Renal cortex interstitium (tissue), 11 donors: ENCODE measurements at regions not wholly inside any gene's neighbourhood (a gene's known extent, or its start where the extent isn't known, plus 50 kb on each side); places are given as distances from the start of the nearest gene placed in this dataset.
"Not testable (repeated sequence)": the region's sequence is repeated elsewhere in the genome, so short reads cannot be mapped to it uniquely, and the experiment has no call there.

Source experiments
- DNase-seq, 11 donors: peaks; one replicate each; pipeline ENCODE4 v3.0.0-alpha.2; 2013; ENCODE audit warnings: low read depth in 9 of 11, low spot score in 4 of 11; ENCODE audit errors: extremely low read depth in 1 of 11

DNA sequence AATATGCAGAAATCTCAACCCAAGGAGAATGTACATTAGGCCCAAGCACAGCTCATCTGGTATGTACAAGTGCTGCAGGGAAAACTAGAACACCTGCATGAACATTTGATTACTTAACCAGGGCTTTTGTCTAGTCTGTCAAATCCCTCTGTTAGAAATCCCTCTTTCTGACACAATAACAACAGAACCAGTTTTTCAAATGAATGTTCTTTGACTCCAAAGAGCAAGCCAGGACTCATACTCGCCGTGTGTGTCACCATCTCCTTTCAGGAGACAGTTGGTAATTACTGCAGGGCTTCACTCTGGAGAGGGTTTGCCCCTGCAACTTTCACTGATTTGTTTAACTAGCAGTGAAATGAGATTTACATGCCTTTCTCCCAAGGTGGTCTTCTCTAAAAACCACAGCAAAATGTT, 143.0 kb upstream of the FAM241A start:
- no peak for DNase-seq

DNA sequence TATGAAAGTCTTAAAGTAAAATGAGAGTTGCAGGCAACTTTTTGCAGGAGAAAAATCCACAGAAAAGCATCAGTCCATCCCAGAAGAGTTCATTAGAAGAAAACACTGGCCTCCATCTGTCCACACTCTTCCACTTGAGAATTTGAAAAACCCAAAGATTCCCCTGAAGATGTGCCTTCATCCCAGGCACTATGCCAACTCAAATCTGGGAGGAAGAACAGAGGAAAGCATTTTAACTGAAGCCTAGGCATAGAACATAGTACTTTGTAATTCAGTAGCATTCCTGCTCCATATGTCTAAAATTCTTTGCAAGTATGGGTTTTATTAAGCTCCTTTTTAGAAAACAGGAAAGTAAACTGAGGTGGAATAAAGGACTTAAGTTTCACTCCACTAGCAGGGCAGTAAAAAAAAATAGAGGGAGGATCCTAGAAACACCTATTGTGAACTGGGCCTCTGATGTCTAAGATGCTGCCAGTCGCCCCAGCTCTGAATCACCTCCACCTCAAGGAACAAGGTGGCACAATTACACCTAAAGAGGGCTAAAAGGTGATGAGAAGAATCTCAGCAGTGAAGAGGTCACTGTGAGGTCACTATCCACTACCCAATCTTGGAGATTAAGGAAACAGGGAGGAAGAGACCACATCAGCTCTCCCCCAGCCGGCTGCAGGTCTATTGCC, 141.9 kb upstream of the FAM241A start:
- no peak for DNase-seq

DNA sequence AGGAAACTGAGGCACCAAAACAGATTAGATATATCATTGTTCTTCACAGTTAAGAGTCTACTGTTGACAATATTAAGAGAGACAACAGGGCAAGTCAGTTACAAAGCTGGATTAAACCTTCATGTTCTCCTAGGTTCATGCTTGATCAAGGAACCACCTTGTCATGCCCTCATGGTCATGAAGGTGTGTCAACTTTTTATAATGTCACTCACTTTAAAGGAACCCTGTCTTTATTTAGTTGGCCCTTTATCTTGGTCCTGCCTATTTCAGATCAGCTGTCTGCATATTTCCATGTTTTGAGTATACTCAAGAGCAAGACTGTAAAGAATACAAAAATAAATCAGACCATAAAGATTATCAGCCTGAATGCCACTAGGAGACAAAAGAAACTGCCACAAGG, 140.2 kb upstream of the FAM241A start:
- no peak for DNase-seq

DNA sequence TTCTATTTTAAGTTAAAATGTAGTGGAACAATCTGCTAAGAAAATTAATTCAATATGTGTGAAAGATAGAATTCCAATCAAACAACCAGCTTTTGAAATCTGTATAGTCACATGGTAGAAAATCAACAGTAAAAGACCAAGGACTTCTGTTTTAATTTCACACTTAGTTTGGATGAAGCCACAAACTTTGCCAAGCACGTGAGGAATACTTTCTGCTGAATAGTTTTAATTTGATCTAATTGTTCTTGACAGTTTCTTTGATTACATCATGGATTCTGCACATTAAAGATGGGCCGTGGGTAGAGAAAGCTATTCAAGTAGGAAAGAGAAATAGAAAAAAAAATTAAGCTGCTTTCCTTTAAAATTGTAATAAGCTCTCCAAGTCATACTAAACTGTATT, 137.9 kb upstream of the FAM241A start:
- DNase-seq = no peak

DNA sequence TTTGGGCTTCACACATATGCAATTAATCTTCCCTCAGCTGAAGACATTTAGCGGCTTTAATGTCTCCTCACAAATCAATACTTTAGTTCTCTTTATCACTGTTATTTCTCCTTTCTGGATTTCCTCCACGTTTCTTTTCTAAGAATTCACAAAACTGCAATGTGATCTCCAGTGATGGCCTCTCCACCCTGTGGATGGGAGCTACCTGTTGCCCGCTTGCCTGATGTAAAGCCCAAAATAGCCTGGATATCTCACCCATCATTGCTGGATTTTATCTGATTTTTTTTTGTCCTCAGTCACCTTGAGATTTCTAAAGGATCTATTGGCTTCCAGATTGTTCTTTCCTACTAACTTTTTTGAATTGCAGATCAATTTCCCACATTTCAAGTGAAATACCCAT, 129.3 kb upstream of the FAM241A start:
- DNase-seq = no peak

DNA sequence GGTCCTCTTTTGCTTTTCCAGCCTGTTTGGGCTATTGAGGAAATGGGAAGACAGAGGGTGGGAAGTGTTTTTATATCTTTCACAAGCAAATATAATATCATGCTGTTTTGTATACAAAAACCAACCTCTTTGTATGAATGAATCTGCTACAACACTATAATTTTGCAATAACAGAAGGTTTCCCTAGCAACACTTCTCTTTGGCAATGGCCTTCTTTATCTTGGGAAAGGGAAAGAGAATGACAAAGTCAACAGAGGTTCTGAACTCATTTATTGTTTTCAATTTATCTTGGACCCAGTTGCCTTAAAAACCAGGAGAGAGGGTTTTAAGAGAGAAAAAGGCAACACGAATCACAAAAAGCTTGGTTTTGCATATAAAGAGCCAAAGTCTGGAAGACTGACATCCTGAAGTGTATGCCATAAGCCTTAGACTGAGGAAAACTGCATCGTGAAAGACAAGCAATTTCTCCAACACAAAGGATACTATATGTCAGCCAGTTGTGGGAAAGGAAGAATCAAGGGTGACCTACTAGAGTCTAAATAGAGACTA, 121.8 kb upstream of the FAM241A start:
- no peak for DNase-seq

DNA sequence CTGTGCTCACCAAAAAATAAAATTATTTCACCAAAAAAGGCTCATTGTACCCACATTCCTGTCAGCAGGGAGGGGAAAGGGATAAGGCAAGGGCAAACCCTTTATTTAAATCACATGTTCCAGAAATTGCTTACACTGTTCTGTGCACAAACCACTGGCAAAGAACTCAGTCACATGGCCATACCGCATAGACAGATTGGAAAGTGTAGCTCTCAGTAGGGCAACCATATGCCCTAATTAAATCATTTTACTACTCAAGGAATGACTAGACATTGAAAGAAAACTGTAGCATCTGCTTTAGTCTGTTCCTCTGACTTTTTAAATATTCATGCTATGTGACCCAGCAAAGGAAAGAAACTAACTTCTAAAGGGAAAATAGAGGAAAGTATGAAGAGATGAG, 119.2 kb upstream of the FAM241A start:
- DNase-seq = no peak

DNA sequence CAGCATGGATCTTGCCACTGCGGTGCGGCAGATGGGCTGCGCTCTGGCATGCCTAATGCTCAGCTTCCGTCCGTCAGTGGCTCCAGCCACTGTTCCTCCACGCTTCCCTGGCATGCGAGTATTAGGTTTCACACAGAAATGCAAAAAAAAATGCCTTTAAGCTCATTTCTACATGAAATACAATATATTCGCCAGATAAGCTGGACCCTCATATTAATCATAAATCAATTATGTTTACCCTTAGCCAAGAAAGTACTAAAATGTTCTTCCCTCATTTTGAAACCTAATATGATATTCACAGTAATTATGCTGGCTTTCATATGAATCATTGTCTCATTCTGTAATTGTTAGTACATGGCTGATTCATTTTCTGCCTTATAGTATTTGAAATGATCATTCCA, 115.5 kb upstream of the FAM241A start:
- peak in 3 of 11 donors; percentile 4 to 12 (median 5) for DNase-seq

DNA sequence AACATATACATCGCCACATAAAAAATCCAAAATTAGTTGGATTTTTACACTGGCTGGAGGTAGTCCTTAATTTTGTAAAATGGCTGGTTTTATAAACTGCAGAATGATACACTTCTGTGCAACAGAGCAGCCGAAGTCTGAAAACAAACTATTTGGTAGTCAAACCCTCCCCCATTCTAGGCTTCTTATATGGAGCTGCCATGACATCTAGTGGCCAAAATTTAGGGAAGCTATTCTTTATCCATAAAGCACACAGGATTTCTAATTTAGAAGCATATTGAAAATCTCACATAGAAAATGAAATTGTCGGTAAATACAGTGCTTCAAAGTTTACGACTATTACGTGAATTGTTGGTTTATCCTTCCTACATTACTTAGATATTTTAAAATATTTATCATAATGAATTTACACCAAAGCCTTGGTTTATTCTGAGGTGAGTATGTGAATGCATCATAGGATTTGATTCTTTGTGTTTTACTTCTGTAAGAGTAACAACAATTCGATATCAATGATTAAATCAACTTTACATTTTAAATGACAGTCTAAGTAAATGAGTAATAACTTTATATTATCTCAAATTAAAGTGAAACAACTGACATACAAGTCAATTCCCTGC, 113.4 kb upstream of the FAM241A start:
- peak; percentile 13 to 49 (median 33) for DNase-seq

DNA sequence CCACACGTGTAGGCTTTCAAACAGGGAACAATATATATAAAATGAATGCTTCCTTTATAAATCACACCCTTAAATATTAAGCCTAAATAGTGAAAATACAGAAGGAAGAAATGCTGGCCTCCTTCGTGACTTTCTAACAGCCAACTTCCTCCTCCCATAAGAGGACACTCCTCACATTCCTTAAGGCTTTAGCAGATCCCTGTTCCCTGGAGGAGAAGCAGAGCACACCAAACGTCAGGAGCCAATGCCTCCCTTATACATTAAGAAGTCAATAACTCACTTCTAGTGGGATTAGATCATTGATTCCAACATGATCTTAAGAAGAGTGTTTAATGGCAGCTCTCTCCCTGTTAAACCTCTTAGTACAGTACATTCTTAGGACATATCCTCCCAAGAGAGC, 108.4 kb upstream of the FAM241A start:
- DNase-seq = no peak

DNA sequence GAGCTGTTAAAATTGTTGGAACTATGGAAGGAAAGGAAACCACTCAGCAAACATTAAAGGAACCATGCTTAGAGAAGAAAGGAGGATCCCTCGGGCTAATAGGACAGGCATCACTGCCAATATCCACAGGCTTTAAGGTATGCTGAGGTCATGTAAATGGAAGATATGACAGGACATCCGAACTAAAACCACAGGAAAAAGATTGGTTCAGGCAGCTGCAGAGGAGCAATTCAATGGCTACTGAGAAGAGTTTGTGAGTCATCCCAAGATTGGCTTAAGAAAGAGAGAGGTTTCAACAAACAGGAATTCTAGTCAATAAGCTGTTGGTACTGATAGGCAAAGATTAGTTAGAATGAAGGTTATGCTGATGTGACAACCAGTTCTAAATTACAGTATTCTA, 106.4 kb upstream of the FAM241A start:
- DNase-seq = no peak

DNA sequence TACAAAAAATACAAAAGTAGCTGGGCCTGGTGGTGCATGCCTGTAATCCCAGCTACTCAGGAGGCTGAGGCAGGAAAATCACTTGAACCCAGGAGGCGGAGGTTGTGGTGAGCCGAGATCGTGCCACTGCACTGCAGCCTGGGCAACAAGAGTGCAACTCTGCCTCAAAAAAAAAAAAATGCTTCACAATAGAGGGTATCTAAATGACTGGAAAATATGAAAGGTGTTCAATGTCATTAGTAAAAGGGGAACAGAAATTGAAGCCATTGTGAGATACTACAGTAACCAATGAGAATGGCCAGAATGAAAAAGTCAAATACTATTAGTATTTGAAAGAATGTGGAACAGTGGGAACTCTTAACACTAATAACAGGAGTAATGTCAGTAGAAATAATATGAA, 96.1 kb upstream of the FAM241A start:
- DNase-seq = not testable (repeated sequence)

DNA sequence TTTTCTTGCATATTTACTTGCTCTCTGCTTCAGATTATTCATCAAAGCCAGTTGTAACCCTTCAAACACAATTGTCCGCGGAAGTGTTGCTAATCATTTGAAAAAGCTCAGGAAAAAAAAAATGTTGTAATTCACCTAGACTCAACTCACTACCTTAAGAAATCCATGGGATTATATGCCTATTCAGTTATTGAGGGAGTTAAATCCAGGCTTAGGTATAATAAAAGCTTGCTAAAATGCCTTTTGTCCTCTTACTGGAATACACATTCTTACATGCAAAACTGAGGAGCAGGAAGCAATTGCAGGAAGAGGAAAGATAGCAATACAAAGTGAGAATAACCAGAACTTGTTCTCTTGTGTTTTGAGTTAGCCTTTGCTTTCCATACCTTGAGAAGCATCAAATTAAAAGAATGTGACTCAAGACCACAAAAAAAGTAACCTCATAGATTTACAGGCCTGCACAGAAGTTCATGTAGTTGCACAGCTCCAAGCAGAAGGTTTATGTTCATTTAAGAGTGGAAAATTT, 91.4 kb upstream of the FAM241A start:
- DNase-seq = no peak

DNA sequence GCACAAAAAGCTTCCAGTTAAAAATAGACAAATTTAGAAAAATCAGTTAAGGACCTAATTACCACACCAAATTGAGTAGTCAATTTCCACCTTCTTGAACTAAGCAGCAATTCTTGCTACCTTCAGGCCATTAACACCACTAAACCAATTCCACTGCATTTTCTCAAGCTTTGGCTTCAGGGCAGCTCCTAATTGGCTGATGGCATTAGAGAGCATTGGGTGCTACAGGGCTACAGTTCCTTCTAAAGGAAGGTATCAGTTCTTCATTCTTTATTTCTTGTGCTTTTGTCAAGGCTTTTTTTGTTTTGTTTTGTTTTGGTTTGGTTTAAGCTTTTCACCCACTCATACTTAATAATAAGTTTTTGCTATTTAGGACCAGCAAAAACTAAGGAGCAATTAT, 90.2 kb upstream of the FAM241A start:
- no peak for DNase-seq

DNA sequence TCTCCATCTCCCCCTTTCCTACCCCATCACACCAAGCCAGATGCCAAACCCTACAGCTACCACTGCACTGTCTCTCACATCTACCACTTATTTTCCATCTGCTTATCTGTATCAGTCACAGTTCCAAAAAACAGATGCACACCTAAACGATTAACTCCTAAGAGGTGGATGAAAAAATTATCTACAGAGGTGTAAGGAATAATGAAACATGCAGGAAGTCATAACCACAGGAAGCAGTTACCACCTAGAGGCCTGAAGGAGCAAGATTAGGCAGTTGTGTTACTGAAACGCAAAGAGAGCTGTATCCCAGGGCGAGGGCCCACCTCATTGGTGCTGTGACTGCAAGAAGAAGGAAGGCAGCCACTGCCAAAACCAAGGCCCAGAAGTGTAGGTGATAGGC, 87.8 kb upstream of the FAM241A start:
- DNase-seq = no peak

DNA sequence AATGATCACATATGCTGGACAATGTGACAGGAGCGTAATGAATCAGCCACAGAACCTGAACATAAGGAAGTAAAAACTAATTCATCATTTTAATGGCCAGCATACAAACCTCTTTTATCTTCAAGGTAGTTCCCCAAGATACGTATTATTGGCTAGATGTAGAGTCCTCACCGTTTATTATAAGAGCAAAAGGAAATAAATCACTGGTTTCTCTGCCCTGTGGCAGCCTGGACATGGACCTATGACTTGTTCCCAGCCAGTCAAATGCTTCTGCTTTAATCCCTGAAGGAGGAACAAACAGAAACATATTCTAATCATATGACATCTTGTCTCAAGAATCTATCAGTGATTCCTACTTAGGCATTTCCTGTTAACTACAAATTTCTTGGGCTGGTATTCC, 86.8 kb upstream of the FAM241A start:
- no peak for DNase-seq

DNA sequence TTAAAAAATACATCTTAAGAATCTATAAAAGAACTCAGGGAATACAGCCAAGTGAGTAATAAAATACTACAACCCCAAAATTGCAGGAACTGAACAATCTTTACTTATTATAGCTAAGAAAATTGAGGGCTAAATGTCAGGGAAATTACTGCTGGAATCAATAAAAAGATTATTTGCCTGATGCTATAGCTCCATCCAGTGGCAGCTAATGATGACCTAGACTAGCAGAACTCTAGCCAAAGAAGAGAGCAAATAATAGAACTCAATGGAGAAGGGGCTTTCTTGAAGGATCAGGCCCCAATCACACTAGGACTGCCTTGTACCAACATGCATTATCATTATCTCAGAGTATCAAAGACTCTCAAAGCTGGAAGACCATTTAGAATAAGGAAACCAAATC, 85.0 kb upstream of the FAM241A start:
- DNase-seq = no peak

DNA sequence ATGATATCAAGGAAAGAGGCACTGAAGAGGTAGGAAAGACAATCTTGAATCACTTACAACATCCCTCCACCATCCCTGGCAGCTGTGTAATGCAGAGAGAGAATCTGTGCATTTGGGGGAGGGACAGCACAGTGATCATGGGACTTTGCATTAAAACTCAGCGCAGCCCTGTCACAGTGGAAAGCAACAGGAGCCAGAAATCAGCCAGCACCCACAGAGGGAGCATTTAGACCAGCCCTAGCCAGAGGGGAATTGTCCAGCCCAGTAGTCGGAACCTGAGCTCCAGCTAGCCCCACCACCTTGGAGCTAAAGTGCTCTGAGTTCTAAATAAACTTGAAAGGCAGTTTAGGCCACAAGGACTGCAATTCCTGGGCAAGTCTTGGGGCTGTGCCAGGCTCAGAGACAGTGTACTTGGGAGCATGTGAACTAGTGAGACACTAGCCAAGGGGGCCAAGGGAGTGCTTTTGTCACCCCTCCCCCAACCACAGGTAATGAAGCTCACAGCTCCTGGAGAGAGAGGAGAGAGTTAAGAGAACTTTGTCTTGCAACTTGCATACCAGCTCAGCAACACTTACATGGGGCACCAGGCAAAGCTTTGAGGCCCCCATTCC, 83.9 kb upstream of the FAM241A start:
- DNase-seq = no peak

DNA sequence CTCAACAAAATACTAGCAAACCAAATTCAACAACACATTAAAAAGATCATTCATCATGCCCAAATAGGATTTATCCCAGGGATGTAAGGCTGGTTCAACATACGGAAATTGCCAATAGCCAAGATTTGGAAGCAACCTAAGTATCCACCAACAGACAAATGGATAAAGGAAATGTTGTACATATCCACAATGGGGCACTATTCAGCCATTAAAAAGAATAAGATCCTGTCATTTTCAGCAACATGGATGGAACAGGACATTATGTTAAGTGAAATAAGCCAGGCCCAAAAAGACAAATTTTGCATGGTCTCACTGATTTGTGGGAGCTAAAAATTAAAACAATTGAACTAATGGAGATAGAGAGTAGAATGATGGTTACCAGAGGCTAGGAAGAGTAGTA, 82.0 kb upstream of the FAM241A start:
- DNase-seq = no peak

DNA sequence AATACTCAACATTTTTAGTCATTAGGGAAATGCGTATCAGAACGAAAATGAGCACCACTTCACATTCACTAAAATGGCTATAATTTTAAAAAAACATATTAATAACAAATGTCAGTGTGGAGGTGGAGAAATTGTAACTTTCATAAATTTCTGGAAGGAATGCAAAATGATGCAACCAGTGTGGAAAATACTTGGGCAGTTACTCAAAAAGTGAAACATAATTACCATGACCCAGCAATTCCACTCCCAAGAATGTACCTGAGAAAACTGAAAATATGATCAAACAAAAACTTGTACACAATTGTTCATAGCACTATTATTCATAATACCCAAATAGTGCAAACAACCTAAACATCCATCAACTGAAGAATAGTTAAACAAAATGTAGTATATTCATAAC, 76.1 kb upstream of the FAM241A start:
- no peak for DNase-seq
